ENCODE measurements at regions not wholly inside any gene's neighbourhood (a gene's known extent, or its start where the extent isn't known, plus 50 kb on each side); places are given as distances from the start of the nearest gene placed in this dataset.
"Not testable (repeated sequence)": the region's sequence is repeated elsewhere in the genome, so short reads cannot be mapped to it uniquely, and the experiment has no call there.

DNA sequence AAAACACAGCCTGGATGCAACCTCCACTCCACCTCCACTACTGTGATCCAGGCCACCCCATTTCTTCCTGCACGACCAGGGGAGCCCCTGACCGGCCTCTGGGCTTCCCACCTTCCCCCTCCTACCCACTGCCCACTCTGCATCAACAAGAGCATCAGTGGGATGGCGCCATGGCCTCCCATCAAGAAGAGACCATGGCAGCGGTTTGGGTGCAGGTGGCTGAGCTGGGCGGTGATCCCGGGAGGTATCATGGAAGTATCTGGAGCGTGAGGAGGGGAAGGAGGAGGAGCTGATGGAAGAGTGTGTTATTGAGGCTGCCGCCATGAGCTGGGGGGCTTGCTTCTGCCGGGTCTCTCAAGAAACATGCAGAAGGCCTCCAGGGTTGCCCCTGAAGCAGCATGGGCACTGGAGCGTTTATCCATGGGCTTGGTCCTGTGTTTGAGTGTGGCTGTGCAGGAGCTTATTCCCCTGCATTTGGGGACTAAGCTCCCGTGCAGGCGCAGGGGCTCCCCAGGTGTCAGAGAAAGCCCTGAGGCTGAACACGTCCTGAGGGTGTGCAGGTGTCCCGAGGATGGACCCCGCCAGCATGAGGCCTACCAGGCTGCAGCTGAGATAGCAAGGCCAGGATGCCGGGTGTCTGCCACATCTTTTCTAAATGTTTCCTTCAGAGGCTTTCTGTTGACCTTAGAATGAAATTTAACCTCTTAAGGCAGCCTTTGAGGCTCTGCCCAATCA, 99.2 kb upstream of the PCBD1 start:
- DNase-seq = no peak

- DNase-seq = not testable (repeated sequence)
Measured at GRCh38 chr10:70990156-70990555, 101.8 kb upstream of the PCBD1 start.

- DNase-seq = no peak
Measured at GRCh38 chr10:70990681-70991080, 102.3 kb upstream of the PCBD1 start.

GRCh38 chr10:70991140-70992124, 103.1 kb upstream of the PCBD1 start:
- no peak for DNase-seq

- DNase-seq = no peak
Measured at GRCh38 chr10:70992436-70992835, 104.1 kb upstream of the PCBD1 start.

GRCh38 chr10:70993051-70993450, 104.7 kb upstream of the PCBD1 start:
- DNase-seq = no peak

GRCh38 chr10:70996549-70996948, 108.2 kb upstream of the PCBD1 start:
- DNase-seq = no peak

GRCh38 chr10:70997236-70997635, 108.9 kb upstream of the PCBD1 start:
- no peak for DNase-seq

- no peak for DNase-seq
Measured at GRCh38 chr10:70998086-70998485, 109.7 kb upstream of the PCBD1 start.

GRCh38 chr10:71001470-71001869, 113.1 kb upstream of the PCBD1 start:
- no peak for DNase-seq

GRCh38 chr10:71004176-71005075, 116.1 kb upstream of the PCBD1 start:
- no peak for DNase-seq

- DNase-seq = no peak
Measured at GRCh38 chr10:71005337-71006305, 117.3 kb upstream of the PCBD1 start.

DNA sequence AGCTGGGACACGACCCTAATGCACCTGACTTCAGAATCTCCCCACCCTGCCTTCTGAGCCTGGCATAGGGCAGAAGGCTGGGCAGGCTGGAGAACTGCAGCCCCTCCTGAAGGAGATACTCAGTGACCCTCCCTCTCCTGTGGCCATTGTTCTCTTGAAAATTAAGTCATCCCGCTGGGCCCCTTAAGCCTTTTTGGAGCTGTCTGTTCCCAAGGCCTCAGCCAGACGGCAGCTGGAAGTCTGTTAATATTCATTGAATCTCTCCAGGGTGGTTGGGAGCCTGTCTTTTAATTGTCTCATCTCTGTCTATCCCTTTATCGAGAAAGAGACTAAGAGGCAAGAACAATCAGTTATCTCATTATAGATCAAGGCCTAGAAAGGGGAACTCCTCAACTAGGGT, 118.1 kb upstream of the PCBD1 start:
- DNase-seq = no peak

GRCh38 chr10:71007516-71007915, 119.2 kb upstream of the PCBD1 start:
- DNase-seq = no peak

GRCh38 chr10:71008150-71008549, 119.8 kb upstream of the PCBD1 start:
- DNase-seq = no peak

DNA sequence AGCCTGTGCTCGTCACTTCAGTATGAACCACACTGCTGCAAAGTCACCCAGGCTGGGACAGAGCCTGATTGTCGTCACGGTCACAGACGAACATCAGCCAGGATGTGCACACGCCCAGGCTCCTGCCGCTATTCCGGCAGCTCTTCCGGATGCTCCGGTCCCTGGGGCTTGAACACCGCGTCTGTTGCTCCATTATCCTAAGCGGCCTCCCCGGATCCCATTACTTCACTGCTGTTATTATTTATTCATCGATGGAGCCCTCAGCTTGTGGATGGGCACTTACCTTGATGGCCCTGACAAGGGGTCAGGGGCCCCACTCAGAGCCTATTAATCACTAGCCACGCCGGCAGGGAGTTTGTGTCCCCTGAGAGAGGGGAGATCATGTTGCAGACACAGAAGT, 120.8 kb upstream of the PCBD1 start:
- DNase-seq = no peak

DNA sequence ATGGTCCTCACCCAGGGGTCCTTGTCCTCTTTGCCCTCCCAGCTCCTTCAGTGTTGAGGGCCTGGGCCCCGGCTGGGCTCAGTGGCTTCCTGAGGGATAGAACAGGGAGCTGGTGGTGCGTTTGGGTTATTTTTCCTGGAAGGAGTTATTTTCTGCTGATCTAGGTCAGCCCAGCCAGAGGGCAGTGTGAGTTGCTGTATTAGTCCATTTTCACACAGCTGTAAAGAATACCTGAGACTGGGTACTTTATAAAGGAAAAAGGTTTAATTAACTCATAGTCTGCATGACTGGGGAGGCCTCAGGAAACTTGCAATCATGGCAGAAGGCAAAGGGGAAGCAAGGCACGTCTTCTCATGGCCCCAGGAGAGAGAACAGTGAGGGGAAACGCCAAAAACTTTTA, 122.4 kb upstream of the PCBD1 start:
- no peak for DNase-seq

GRCh38 chr10:71011141-71011540, 122.8 kb upstream of the PCBD1 start:
- no peak for DNase-seq

DNA sequence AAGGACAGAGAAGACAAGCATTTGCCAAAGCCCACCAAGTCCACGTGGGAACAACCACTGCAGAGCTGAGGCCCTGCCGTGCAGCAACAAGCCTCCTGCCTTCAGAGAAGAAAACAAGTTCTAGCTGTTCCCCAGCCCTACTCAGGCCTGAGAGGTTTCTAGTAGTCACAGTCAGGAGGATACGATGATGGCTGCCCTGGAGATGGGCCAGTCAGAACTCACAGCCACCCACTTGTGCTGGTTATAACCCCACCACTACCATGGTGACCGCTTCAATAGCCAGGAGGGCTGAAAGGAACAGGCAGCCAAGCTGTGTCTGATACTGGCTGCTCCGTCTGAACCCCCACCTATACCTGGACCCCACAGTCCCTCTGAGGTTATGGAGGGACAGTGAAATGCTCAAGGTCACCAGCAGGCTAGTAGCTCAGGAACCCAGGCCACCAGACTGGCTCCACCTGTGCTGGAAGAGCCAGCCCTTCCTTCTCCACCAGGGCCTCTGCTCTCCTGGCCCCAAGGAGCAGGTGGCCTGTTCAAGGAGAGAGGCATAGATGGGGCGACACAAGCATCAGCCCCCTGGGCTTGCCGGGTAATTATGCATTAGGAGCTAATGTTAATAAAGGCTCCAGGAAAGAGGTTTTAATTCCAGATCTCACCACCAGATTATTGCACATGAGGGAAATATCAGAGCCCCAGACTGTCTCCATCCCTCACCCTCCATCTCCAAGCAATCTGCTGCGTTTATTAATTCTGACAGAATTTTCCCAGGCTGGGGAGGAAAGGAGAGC, 125.8 kb upstream of the PCBD1 start:
- DNase-seq = no peak
